LHCN-M2 (cell line): ENCODE measurements at regions not wholly inside any gene's neighbourhood (a gene's known extent, or its start where the extent isn't known, plus 50 kb on each side); places are given as distances from the start of the nearest gene placed in this dataset.

Source experiments
- DNase-seq: peaks from one replicate; pipeline ENCODE4 v3.0.0-alpha.2; 2012; ENCODE audit warnings: low read depth

DNA sequence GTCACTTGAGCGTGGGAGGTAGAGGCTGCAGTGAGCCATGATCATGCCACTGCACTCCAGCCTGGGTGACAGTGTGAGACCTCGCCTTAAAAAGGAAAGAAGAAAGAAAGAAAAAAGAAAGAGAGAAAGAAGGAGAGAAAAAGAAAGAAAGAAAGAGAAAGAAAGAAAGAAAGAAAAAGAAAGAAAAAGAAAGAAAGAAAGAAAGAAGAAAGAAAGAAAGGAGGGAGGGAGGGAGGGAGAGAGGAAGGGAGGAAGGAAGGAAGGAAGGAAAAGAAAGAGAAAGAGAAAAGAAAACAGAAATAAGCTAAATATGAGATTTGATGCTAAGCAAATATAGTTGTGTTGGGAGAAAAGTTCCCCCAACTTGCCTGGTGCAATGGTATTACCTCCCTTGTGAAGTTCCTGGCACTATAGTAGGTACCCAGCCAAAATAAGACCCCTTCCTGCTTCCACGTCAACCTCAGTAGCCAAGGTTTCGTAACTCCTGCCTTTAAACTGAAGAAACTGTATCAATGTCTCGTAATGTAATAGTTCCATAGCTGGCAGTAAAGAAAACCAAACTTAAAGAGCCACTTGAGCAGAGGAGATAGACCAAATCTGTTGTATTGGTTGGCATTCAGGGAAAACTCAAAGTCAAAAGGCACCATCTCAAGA is 88.1 kb upstream of the HNRNPU start:
- no peak for DNase-seq

DNA sequence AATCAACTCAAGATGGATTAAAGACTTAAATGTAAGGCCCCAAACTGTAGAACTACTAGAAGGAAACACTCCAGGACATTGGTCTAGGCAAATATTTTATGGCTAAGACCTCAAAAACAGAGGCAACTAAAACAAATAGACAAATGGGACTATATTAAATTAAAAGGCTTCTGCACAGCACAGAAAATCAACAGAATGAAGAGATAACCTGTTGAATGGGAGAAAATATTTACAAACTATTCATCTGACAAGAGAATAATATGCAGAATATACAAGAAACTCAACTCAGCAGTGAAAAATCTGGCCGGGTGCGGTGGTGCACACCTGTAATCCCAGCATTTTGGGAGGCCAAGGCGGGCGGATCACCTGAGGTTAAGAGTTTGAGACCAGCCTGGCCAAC is 84.1 kb upstream of the HNRNPU start:
- no peak for DNase-seq

DNA sequence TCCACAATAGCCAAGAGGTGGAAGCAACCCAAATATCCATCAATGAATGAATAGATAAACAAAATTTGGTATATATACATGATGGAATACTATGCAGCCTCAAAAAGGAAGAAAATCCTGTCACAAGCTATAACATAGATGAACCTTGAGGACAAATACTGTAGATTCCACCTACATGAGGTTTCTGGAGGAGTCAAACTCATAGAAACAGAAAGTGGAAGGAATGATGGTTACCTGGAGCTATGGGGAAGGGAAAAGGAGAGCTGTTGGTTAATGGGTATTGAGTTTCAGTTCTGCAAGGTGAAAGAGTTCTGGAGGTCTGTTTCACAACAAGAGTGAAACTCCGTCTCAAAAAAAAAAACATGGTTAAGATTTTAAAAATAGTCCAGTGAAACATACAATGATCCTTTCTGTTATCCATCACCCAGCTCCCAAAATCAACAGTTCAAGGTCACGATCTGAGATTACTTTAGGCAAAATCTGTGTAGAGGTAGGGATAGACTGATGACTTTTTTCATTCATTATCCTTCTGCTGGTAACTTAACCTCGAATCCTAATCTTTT is 80.8 kb upstream of the HNRNPU start:
- no peak for DNase-seq

DNA sequence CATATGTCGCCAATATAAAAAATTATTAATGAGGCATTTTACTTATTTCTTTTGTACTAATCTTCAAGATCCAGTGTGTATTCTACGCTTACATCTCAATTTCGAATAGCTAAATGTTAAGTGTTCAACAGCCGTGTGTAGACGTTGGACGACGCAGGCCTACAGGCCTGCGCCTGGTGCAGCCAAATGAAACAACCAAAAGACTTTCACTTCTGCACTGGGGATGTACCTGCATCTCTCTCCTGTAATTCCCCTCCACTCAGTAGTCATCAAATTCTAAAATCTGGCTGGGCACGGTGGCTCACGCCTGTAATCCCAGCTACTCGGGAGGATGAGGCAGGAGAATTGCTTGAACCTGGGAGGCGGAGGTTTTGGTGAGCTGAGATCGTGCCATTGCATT is 76.8 kb upstream of the HNRNPU start:
- DNase-seq: no peak

DNA sequence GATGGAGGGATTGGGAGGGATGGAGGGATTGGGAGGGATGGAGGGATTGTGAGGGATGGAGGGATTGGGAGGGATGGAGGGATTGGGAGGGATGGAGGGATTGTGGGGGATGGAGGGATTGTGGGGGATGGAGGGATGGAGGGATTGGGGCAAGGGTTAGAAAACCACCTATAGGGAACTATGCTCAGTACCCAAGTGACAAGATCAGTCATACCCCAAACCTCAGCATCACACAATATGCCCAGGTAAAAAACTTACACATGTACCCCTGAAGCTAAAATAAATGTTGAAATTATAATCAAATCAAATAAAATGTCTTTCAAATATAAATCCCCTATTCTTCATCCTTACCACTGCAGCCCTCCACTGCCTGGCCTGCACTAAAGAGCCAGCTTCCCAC is 72.8 kb upstream of the HNRNPU start:
- DNase-seq: no peak

DNA sequence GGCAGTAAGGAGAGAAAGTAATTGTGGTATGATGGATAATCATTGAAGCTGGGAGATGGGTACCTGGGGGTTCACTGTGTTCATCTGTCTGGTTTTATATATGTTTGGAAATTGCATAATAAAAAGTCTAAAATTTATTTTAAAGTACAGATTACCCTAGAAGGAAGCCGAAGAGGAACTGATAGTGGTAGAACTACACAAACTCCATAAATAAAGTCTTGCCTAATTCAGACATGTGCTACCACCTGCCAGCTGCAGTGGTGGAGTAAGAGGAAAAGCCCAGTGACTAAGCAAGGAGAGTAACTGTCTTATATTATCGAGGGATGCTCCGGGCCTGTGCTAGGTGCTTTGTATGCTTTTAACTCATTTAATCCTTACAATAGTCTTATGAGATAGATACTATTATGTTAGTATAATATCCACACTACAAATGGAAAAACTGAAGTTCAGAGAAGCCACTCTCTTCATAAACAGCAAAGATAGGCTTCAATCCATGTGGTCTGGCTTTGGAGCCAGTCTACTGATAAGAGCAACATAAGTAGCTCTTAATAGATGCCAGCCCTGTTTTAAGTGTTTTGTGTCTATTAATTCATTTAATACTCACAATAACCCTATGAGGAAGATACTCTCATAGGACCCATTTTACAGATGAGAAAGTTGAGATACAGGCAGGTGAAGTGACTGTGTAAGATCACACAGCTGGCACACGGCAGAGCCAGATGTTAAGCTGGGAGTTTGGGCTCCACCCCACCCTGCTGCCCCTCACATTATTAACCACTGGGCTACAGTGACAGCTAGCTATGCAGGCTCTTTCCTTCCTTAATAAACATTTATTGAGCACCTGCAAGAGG is 56.8 kb upstream of the HNRNPU start:
- peak; percentile 26 for DNase-seq

DNA sequence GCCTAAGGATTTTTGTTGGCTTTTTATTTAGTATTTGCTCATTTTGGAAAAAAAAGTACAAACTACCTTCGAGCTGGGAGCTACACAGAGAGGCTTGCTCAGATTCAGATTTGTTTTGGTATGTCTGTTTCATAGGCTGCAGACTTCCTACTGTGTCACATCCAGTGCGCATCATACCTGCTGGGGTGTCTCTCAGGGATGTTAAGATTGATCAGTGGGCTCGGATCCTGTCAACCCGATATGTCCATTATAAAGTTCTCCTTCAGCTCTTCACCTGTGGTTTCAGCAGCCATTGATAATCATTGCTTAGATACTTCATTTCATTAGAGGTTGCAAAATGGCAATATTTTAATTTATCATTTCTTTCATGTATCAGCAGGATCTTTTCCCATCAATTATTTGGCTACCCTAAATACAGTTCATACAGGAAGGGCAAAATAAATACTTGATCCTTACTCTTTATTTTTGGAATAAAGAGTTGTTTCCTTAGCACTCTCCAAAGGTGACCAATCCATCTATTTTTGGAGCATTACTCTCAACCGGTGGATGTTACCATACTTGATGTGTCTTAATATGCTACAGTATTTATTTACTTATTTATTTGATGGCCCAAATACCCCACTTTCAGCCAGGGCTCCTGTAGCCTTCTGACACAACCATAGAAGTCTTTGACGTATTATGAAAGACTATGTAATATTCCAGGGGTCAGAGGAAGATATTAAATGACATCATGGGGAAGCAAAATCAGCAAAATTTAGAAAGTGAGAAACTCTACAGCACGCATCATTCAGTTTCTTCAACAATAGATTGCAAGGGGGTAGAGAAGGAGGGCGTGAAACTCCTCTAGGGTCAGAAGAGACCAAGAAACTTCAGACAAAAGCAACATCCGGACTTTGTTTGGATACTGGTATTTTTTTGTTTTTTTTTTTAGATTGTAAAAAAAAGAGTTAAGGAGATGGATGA is 55.3 kb upstream of the HNRNPU start:
- DNase-seq: no peak

DNA sequence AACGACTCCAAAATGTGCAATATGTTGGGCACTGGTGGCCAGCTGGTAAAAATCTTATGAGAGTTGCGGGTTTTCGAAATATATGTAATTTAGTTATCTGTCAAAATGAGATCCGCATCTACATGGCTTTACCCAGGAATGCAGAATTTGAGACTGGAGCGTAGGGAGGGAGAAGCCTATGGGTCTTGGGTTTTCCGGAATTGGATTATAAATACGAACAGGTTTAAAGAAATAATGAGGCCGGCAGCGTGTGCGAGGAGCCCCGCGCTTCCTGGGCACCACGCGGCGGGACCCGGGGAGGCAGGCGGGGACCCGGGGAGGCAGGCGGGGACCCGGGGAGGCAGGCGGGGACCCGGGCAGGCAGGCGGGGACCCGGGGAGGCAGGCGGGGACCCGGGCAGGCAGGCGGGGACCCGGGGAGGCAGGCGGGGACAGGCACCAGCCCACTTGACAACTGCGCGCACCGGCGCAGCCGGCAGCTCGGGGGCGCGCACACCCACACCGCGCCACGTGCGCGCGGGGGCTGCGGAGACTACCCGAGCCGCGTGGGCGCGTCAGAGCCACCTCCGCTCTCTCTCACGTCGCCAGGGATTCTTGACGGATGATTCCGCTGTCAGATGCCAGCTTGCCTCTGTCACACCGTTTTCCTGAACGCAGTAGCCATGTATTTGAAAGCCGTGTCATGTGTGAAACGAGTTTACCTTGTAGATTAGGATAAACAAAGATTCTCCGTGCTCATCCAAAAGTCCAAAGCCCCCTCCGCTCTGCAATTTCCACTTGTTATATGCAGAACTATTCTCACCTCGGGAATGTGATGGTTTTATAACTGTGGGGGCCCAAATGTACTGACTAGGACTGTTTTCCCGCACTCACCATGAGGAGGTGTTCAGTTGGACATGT is 54.3 kb upstream of the HNRNPU start:
- DNase-seq: peak; percentile 2

DNA sequence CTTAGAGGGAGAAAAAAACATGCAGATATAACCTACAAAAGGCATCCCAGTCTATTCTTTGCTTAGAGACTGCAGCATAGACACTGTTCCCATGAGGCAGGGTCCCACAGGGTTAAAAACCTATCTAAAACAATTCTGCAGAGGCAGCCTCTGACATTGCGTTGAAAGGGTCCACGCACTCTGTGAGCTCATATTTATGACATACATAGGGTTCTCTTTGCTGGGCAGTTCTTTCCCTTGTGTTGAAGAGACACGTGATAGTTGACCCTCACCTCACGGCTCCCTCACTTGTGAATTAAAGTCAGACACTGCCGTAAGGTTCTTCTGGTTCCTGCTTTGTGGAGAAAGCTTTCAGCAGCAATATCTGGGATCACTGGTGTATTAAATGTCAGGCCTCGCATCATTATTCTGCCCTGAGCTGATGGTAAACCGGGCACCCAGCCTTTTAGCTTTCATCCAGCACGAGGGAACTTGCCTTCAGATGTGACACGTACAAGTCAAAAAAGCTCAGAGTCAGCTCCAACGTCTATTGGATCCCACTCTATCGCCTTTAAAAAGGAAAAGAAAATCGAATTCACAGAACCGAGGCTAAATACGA is 52.8 kb upstream of the HNRNPU start:
- no peak for DNase-seq

DNA sequence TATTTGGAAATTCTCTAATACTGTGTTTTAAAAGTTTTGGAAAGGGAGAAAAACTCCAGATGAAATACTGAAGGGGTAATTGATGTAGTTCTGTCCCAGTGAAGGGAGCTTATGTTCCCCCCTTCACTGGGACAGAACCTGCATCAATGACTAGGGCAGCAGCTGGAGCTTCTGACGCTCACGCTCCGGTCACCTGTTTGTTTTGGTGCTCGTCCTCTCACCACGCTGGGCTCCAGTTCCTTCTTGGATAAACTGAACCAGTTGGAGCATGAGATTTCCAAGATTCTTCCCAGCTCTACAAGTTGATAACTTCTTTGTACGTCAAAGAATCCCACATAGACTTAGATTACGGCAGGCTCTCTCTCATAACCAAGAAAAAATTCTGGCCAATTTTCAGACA is 51.4 kb upstream of the HNRNPU start:
- no peak for DNase-seq

DNA sequence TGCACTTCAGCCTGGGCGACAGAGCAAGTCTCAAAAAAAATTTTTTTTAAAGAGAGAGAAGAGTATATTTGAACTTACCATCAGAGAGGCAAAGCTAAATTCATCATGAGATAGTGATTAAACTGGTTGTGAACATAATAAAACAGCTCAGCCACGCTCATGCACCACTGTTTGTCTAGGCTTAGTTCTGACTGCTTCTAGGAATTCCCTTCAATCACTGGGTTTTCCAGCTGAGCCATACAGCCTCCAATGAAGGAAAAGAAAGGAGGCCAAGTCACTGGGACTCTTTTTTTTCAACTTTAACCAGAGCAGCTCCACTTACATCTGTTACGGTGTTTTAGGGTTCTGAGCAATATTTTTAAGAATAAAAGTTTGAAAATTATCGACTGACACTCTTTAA is 50.4 kb upstream of the HNRNPU start:
- DNase-seq: no peak
